ENCODE measurements at regions not wholly inside any gene's neighbourhood (a gene's known extent, or its start where the extent isn't known, plus 50 kb on each side); places are given as distances from the start of the nearest gene placed in this dataset.

DNA sequence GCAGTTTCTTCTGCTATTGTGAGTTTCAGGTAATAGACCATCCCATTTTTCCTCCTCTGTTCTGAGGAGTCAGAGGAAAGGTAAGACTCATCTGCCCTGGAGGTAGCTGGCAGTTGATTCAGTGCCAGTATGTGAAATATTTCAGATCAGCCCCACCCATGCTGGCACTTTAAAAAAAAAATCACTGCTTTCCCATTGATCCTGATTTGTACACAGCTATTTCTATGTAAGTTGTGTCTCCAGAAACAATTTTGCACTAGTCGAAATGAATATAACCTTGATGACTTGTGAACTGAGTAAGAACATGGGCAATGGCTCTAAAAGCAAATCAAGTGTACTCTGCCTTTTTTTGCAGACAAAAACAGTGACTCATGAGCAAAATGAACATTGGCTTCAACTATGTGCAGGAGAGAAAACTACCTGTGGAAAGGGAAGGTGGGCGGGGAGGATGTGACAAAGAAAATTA is 82.0 kb upstream of the OR5AK2 start (continued):
- TF ChIP-seq, protein P1, sequence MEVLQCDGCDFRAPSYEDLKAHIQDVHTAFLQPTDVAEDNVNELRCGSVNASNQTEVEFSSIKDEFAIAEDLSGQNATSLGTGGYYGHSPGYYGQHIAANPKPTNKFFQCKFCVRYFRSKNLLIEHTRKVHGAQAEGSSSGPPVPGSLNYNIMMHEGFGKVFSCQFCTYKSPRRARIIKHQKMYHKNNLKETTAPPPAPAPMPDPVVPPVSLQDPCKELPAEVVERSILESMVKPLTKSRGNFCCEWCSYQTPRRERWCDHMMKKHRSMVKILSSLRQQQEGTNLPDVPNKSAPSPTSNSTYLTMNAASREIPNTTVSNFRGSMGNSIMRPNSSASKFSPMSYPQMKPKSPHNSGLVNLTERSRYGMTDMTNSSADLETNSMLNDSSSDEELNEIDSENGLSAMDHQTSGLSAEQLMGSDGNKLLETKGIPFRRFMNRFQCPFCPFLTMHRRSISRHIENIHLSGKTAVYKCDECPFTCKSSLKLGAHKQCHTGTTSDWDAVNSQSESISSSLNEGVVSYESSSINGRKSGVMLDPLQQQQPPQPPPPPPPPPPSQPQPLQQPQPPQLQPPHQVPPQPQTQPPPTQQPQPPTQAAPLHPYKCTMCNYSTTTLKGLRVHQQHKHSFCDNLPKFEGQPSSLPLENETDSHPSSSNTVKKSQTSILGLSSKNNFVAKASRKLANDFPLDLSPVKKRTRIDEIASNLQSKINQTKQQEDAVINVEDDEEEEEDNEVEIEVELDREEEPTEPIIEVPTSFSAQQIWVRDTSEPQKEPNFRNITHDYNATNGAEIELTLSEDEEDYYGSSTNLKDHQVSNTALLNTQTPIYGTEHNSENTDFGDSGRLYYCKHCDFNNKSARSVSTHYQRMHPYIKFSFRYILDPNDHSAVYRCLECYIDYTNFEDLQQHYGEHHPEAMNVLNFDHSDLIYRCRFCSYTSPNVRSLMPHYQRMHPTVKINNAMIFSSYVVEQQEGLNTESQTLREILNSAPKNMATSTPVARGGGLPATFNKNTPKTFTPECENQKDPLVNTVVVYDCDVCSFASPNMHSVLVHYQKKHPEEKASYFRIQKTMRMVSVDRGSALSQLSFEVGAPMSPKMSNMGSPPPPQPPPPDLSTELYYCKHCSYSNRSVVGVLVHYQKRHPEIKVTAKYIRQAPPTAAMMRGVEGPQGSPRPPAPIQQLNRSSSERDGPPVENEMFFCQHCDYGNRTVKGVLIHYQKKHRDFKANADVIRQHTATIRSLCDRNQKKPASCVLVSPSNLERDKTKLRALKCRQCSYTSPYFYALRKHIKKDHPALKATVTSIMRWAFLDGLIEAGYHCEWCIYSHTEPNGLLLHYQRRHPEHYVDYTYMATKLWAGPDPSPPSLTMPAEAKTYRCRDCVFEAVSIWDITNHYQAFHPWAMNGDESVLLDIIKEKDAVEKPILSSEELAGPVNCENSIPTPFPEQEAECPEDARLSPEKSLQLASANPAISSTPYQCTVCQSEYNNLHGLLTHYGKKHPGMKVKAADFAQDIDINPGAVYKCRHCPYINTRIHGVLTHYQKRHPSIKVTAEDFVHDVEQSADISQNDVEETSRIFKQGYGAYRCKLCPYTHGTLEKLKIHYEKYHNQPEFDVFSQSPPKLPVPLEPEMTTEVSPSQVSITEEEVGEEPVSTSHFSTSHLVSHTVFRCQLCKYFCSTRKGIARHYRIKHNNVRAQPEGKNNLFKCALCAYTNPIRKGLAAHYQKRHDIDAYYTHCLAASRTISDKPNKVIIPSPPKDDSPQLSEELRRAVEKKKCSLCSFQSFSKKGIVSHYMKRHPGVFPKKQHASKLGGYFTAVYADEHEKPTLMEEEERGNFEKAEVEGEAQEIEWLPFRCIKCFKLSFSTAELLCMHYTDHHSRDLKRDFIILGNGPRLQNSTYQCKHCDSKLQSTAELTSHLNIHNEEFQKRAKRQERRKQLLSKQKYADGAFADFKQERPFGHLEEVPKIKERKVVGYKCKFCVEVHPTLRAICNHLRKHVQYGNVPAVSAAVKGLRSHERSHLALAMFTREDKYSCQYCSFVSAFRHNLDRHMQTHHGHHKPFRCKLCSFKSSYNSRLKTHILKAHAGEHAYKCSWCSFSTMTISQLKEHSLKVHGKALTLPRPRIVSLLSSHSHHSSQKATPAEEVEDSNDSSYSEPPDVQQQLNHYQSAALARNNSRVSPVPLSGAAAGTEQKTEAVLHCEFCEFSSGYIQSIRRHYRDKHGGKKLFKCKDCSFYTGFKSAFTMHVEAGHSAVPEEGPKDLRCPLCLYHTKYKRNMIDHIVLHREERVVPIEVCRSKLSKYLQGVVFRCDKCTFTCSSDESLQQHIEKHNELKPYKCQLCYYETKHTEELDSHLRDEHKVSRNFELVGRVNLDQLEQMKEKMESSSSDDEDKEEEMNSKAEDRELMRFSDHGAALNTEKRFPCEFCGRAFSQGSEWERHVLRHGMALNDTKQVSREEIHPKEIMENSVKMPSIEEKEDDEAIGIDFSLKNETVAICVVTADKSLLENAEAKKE (CRISPR knock-in tag; IDR thresholded peaks at IDR 0.05), result no peak

DNA sequence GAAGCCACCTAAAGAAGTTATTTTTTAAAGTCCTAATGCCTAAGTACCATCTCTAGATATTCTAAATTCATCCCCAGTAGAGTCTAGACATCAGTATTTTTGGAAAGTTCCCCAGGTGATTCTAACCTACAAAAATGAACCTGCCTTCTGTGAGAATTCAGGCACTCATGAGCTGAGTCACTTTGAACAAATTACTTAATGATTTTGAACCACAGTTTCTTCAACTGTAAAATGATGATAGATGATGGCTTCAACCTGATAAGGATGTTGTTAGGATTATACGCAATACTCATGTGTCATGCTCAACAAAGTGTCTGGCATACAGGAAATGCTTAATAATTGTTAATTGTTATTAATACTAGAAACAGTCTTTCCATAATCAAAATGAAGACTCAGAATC is 82.8 kb upstream of the OR5AK2 start:
- DNase-seq (ENCODE audit: low spot score) (no peak), ATAC-seq (no peak)
- H3K27me3 ChIP-seq (ENCODE audit: insufficient read depth), result no peaks in the 10 kb centered on the region
- no peaks in the 10 kb centered on the region for H3K9me2 ChIP-seq (ENCODE audit: insufficient read depth)
- no peaks in the 10 kb centered on the region for H3K27me3 Mint-ChIP-seq (ENCODE audit: insufficient read depth, low read depth, poor library complexity)
- H3K36me3 ChIP-seq (ENCODE audit: insufficient read depth), result no peaks in the 10 kb centered on the region
- H3F3A ChIP-seq (replicated peaks; ENCODE audit: low read depth), result no peaks in the 10 kb centered on the region
- H3K36me3 Mint-ChIP-seq (ENCODE audit: low read depth), result no peaks in the 10 kb centered on the region
- no peaks in the 10 kb centered on the region for H3K79me2 ChIP-seq (replicated peaks; ENCODE audit: insufficient read depth)
- no peak overlapping the region for H3K27ac Mint-ChIP-seq
- no peaks in the 10 kb centered on the region for H3K4me1 ChIP-seq (ENCODE audit: insufficient read depth)
- no peak overlapping the region for H3K4me3 ChIP-seq
- no peak overlapping the region for H3K4me2 ChIP-seq
- H3K9me3 Mint-ChIP-seq, result peaks cover 2% of the 10 kb centered on the region; the same call in 1 of the 3 replicates
- no peak overlapping the region for H2AFZ ChIP-seq
- H3K4me3 Mint-ChIP-seq, result no peak overlapping the region
- no peak overlapping the region for H3K27ac ChIP-seq (ENCODE audit: low read depth)
- no peaks in the 10 kb centered on the region for H4K20me1 ChIP-seq (replicated peaks; ENCODE audit: insufficient read depth)
- H3K4me1 Mint-ChIP-seq, result no peaks in the 10 kb centered on the region
- TF ChIP-seq EZH2 (IDR thresholded peaks at IDR 0.05; ENCODE audit: low read depth, unreplicated experiment), result no peak
- TF ChIP-seq STAT1 (IDR thresholded peaks at IDR 0.05; ENCODE audit: unreplicated experiment), result no peak
- no peak for TF ChIP-seq JUNB (IDR thresholded peaks at IDR 0.05; ENCODE audit: unreplicated experiment)
- TF ChIP-seq, protein P2, sequence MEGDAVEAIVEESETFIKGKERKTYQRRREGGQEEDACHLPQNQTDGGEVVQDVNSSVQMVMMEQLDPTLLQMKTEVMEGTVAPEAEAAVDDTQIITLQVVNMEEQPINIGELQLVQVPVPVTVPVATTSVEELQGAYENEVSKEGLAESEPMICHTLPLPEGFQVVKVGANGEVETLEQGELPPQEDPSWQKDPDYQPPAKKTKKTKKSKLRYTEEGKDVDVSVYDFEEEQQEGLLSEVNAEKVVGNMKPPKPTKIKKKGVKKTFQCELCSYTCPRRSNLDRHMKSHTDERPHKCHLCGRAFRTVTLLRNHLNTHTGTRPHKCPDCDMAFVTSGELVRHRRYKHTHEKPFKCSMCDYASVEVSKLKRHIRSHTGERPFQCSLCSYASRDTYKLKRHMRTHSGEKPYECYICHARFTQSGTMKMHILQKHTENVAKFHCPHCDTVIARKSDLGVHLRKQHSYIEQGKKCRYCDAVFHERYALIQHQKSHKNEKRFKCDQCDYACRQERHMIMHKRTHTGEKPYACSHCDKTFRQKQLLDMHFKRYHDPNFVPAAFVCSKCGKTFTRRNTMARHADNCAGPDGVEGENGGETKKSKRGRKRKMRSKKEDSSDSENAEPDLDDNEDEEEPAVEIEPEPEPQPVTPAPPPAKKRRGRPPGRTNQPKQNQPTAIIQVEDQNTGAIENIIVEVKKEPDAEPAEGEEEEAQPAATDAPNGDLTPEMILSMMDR (conservative IDR thresholded peaks at IDR 0.05; ENCODE audit: low read depth in 2 of 2), result no peak
- TF ChIP-seq, protein P3, sequence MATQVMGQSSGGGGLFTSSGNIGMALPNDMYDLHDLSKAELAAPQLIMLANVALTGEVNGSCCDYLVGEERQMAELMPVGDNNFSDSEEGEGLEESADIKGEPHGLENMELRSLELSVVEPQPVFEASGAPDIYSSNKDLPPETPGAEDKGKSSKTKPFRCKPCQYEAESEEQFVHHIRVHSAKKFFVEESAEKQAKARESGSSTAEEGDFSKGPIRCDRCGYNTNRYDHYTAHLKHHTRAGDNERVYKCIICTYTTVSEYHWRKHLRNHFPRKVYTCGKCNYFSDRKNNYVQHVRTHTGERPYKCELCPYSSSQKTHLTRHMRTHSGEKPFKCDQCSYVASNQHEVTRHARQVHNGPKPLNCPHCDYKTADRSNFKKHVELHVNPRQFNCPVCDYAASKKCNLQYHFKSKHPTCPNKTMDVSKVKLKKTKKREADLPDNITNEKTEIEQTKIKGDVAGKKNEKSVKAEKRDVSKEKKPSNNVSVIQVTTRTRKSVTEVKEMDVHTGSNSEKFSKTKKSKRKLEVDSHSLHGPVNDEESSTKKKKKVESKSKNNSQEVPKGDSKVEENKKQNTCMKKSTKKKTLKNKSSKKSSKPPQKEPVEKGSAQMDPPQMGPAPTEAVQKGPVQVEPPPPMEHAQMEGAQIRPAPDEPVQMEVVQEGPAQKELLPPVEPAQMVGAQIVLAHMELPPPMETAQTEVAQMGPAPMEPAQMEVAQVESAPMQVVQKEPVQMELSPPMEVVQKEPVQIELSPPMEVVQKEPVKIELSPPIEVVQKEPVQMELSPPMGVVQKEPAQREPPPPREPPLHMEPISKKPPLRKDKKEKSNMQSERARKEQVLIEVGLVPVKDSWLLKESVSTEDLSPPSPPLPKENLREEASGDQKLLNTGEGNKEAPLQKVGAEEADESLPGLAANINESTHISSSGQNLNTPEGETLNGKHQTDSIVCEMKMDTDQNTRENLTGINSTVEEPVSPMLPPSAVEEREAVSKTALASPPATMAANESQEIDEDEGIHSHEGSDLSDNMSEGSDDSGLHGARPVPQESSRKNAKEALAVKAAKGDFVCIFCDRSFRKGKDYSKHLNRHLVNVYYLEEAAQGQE (IDR thresholded peaks at IDR 0.05; ENCODE audit: unreplicated experiment), result no peak

Data from GM23338 (cell line).